ENCODE measurements at regions not wholly inside any gene's neighbourhood (a gene's known extent, or its start where the extent isn't known, plus 50 kb on each side); places are given as distances from the start of the nearest gene placed in this dataset.

GRCh38 chrX:25383196-25383595, 367.4 kb upstream of the ARX start:
- Histone ChIP-seq H3K27ac (replicated peaks) (no peak overlapping the region), H3K4me3 (no peak overlapping the region), H3K4me1 (no peaks in the 10 kb centered on the region), H3K27me3 (ENCODE audit: low read depth) (no peaks in the 10 kb centered on the region), H3K36me3 (no peaks in the 10 kb centered on the region), H3K9me3 (replicated peaks) (no peaks in the 10 kb centered on the region)
- no peak for DNase-seq
- intact Hi-C loops (cut with micrococcal nuclease) = no loop called here
- TF ChIP-seq CTCF (IDR thresholded peaks at IDR 0.05; ENCODE audit: borderline replicate concordance) = no peak

- no peak for TF ChIP-seq CTCF (IDR thresholded peaks at IDR 0.05; ENCODE audit: borderline replicate concordance)
- Histone ChIP-seq H3K9me3 (replicated peaks) (no peaks in the 10 kb centered on the region), H3K27ac (replicated peaks) (no peak overlapping the region), H3K36me3 (no peaks in the 10 kb centered on the region), H3K4me3 (no peak overlapping the region), H3K27me3 (ENCODE audit: low read depth) (no peaks in the 10 kb centered on the region), H3K4me1 (no peaks in the 10 kb centered on the region)
- DNase-seq = no peak
- intact Hi-C loops (cut with micrococcal nuclease) = no loop called here
These were observed 340.7 kb upstream of the ARX start for GRCh38 chrX:25356456-25356855.

- Histone ChIP-seq H3K27ac (replicated peaks) (no peak overlapping the region), H3K9me3 (replicated peaks) (no peaks in the 10 kb centered on the region), H3K4me3 (no peak overlapping the region), H3K4me1 (no peaks in the 10 kb centered on the region), H3K27me3 (ENCODE audit: low read depth) (no peaks in the 10 kb centered on the region), H3K36me3 (no peaks in the 10 kb centered on the region)
- intact Hi-C loops (cut with micrococcal nuclease) = no loop called here
- no peak for TF ChIP-seq CTCF (IDR thresholded peaks at IDR 0.05; ENCODE audit: borderline replicate concordance)
- DNase-seq = no peak
These were observed 328.6 kb upstream of the ARX start for GRCh38 chrX:25344161-25344936.

- no peaks in the 10 kb centered on the region for H3K9me3 ChIP-seq (replicated peaks)
- no peaks in the 10 kb centered on the region for H3K4me1 ChIP-seq
- no peak overlapping the region for H3K27ac ChIP-seq (replicated peaks)
- no peaks in the 10 kb centered on the region for H3K27me3 ChIP-seq (ENCODE audit: low read depth)
- H3K4me3 ChIP-seq = no peak overlapping the region
- no peaks in the 10 kb centered on the region for H3K36me3 ChIP-seq
- TF ChIP-seq CTCF (IDR thresholded peaks at IDR 0.05; ENCODE audit: borderline replicate concordance) = no peak
- DNase-seq = no peak
- intact Hi-C loops (cut with micrococcal nuclease) = no loop called here
These were observed 327.3 kb upstream of the ARX start for GRCh38 chrX:25343060-25343459.

GRCh38 chrX:25337841-25338240, 322.1 kb upstream of the ARX start:
- no peak overlapping the region for H3K4me3 ChIP-seq
- H3K27me3 ChIP-seq (ENCODE audit: low read depth) = no peaks in the 10 kb centered on the region
- H3K36me3 ChIP-seq = no peaks in the 10 kb centered on the region
- TF ChIP-seq CTCF (IDR thresholded peaks at IDR 0.05; ENCODE audit: borderline replicate concordance) = no peak
- no peaks in the 10 kb centered on the region for H3K9me3 ChIP-seq (replicated peaks)
- DNase-seq = no peak
- H3K27ac ChIP-seq (replicated peaks) = no peak overlapping the region
- intact Hi-C loops (cut with micrococcal nuclease) = no loop called here
- no peaks in the 10 kb centered on the region for H3K4me1 ChIP-seq

Data from left ventricle myocardium inferior (tissue), 1 donor.